AG10803 (cell line): ENCODE measurements at regions not wholly inside any gene's neighbourhood (a gene's known extent, or its start where the extent isn't known, plus 50 kb on each side); places are given as distances from the start of the nearest gene placed in this dataset.

ENCODE experiments used
- DNase-seq: peaks from one replicate; pipeline ENCODE4 v3.0.0; 2010; ENCODE audit warnings: low read depth
- H3K4me3 ChIP-seq: 2 replicates; pipeline ENCODE4 v1.5.1; 2011; ENCODE audit warnings: mild to moderate bottlenecking, low read length, control low read depth
- TF ChIP-seq, protein P1 (sequence below): conservative IDR thresholded peaks from 2 replicates; pipeline ENCODE4 v1.5.1; 2011; ENCODE audit warnings: mild to moderate bottlenecking, low read length, control low read depth, inconsistent platforms

DNA sequence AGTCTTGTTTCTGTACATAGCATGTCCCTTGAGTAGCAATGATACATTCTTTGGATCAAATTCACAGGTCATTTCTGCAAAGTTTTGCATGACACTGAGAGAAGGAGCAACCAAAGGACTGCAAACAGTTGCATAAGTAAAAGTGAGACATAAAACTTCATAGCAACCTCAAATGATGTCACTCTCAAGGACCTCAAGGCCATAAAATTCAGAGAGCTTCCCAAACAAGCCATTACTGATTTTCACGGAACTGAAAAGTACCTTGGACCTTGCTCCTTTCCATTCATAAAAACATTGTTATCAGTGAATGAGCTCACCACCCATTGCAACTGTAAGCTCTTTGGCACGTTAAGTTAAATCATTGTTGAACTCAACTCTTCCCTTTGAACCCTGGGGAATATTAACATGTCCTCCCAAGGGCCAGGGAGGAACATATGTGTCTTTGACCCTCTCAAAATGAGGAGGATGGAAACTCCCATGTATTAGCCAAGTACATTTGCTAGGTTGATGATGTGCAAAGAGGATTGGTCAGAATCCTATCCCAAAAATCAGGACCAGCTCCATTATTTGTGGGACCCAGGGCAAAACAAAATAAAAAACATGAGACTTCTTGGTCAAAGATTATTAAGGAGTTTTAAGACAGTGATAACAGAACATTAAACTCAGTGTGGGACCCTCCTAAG lies 275.0 kb upstream of the DYNLRB2 start:
- TF ChIP-seq, protein P1, sequence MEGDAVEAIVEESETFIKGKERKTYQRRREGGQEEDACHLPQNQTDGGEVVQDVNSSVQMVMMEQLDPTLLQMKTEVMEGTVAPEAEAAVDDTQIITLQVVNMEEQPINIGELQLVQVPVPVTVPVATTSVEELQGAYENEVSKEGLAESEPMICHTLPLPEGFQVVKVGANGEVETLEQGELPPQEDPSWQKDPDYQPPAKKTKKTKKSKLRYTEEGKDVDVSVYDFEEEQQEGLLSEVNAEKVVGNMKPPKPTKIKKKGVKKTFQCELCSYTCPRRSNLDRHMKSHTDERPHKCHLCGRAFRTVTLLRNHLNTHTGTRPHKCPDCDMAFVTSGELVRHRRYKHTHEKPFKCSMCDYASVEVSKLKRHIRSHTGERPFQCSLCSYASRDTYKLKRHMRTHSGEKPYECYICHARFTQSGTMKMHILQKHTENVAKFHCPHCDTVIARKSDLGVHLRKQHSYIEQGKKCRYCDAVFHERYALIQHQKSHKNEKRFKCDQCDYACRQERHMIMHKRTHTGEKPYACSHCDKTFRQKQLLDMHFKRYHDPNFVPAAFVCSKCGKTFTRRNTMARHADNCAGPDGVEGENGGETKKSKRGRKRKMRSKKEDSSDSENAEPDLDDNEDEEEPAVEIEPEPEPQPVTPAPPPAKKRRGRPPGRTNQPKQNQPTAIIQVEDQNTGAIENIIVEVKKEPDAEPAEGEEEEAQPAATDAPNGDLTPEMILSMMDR, result no peak
- H3K4me3 ChIP-seq, result no peak overlapping the region
- DNase-seq, result peak; percentile 22

DNA sequence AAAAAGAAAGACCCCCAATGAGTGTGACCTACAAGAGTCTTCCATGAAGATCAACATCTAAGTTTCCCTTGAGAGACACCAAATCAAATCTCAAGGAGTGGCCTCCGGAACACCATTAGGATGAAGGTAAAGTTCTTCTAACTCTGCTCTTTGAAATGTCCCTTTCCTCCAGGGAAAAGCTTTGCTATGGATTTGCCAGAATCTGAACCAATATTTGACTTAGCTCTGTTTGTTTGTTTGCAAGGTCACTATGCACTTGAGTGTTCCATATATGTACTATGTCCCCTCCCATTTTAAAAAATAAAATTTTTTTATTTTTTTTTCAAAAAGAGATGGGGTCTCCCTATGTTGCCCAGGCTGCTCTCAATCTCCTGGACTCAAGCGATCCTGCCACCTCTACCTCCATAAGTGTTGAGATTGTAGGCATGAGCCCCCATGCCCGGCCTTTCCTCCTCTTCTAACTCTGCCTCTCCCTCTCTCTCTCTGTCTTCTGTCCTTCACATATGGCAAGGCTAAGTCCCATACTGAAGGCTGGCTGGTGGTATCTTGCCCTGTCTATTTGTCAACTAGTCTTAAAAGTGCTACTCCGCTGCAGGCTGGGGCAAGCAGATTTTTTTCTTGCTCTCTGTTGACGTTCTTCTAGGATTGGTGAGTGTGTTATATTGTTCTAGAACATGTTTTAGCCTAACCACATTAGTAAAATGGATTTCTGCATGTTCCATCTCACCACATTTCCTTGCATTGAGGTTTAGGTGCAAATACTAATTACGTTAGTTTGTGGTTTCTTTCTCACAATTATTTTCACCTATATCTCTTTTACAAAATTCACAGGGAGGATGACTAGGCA lies 276.7 kb upstream of the DYNLRB2 start:
- no peak overlapping the region for H3K4me3 ChIP-seq
- DNase-seq, result no peak
- TF ChIP-seq, protein P1, result no peak

DNA sequence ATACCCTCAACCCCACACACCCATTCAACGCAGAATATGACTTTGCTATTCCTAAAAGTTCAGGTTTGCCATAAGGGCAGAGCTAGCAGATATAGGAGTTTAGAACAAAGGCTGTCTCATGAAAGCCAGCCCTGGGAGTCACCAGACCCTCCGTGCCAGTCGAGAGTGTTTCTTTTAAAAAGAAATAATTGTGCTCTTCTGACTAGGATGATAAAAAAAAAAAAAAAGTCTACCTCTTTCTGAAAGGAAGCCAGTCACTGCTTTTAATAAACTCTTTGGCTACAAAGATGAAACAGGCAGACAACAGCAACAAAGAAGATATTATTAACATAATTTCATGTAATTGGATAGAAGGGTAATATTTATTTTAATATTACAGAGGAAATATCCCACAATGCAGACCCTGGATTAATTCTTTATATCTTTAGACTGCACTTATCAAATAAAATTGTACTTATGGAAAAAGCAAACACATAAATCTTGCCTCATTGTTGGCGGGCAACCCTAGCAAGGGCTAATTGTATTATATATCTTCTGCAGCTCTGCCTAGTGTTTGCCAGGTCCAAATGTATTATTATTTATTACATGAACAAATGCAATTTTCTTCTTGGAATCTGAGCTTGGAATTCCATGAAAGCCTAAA lies 277.5 kb upstream of the DYNLRB2 start:
- TF ChIP-seq, protein P1, result no peak
- no peak overlapping the region for H3K4me3 ChIP-seq
- DNase-seq, result no peak

DNA sequence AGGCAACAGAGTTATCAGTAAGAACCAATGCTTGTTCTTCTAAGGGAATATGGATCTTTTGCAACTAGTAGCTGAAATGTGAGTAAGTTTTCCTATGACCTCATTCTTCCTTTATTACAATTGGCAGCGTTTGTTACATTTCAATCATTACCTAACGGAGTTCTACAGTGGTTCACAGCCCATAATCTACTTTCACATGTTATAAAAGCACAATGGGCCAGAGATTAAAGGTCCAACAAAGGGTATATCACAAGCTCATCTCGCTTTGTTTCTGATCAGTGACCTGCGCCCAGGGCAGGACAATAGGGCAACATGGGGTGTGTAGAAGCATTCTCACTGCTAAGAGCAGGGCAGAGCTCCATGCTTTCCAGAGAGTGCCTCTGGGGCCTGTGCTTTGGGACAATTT lies 279.9 kb upstream of the DYNLRB2 start:
- no peak for DNase-seq
- TF ChIP-seq, protein P1, result no peak
- no peak overlapping the region for H3K4me3 ChIP-seq

DNA sequence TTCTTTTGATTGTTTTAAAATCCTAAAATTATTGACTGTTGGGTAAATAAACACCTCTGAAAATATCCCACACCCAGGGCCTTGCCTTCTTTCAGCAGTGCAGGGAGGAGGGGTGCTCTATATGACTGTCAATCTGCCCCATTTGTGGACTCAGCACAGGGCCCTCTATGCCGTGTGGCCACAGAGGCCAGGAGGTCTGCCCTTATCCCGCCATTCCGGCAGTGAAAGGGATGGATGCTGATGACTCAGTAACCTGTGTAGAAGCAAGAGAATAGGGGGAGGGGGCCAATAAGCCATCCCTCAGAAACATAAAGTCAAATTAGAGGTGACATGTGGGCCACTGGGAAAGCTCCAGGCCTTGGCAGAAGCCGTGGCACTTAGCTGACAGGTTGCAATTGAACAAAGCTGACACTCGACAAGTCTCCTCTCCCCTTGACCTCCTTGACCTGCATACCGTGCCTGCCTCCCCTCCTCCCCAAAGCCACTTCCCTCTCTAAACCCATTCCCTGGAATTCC lies 281.4 kb upstream of the DYNLRB2 start:
- DNase-seq, result no peak
- no peak overlapping the region for H3K4me3 ChIP-seq
- TF ChIP-seq, protein P1, result no peak

DNA sequence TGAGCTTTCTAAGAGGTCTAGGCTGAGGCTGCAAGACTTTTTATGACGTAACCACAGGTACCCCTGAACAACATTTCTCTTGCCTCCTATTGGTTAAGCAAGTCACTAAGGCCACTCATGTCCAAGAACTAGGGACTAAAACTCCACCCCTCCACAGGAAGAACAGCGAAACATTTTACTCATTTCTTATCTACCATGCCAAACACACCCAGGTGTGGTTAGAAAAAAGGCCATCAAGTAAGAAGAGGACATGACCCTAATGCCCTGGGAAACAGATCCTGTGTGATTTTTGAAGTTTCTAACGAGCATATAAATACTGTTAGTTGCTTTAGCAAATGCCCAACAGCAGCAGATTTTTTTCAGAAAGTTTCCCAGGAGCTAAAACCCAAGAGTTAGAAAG lies 282.4 kb upstream of the DYNLRB2 start:
- TF ChIP-seq, protein P1, result no peak
- H3K4me3 ChIP-seq, result no peak overlapping the region
- DNase-seq, result no peak
